Esophagus squamous epithelium (tissue), 5 donors: ENCODE measurements at regions not wholly inside any gene's neighbourhood (a gene's known extent, or its start where the extent isn't known, plus 50 kb on each side); places are given as distances from the start of the nearest gene placed in this dataset.

Experiments used
- DNase-seq: peaks from one replicate; lab custom pipeline; 2025; lab: John Stamatoyannopoulos, UW
- H3K27ac ChIP-seq, 4 donors: fragments of 200-600 bp; sonication (generic); one replicate each; pipeline ENCODE4 v1.5.1; 2016 to 2019; ENCODE audit warnings: mild to moderate bottlenecking in 1 of 4
- H3K27me3 ChIP-seq, 4 donors: fragments of 200-600 bp; sonication (generic); 1 replicate in 3 of 4; 2 replicates in 1 of 4; pipeline versions ENCODE4 v1.5.1 to v1.6.0; 2017 to 2021; ENCODE audit warnings: antibody characterized with exemption in 1 of 4
- H3K36me3 ChIP-seq, 3 donors: fragments of 200-600 bp; sonication (generic); one replicate each; pipeline ENCODE4 v1.5.1; 2016 to 2019
- H3K4me1 ChIP-seq, 3 donors: fragments of 200-600 bp; sonication (generic); one replicate each; pipeline ENCODE4 v1.5.1; 2017 to 2019
- H3K4me3 ChIP-seq, 4 donors: fragments of 200-600 bp; sonication (generic); 1 replicate in 3 of 4; 2 replicates in 1 of 4; pipeline ENCODE4 v1.5.1; 2016 to 2019; ENCODE audit warnings: mild to moderate bottlenecking in 2 of 4, moderate library complexity in 1 of 4
- H3K9me3 ChIP-seq, 3 donors: fragments of 200-600 bp; sonication (generic); one replicate each; pipeline ENCODE4 v1.5.1; 2016 to 2019
- CTCF ChIP-seq, 6 experiments: fragments of 450-650 bp in 4 of 6; fragments of 200-600 bp in 2 of 6; sonication (generic) in 2 of 6; IDR thresholded peaks; one replicate each; pipeline ENCODE4 v1.5.1; 2016 to 2019; ENCODE audit warnings: antibody characterized with exemption in 6 of 6, mild to moderate bottlenecking in 4 of 6, moderate library complexity in 4 of 6
- POLR2A ChIP-seq, 4 donors: fragments of 450-650 bp; IDR thresholded peaks; one replicate each; pipeline ENCODE4 v1.6.1; 2017; ENCODE audit warnings: antibody characterized with exemption in 4 of 4, mild to moderate bottlenecking in 4 of 4, moderate library complexity in 3 of 4
- WGBS, 2 donors: methylation state at CpG; one replicate each; pipeline ENCODE4 v1.1.5; 2018; 5-methylcytosine and 5-hydroxymethylcytosine counted together
- intact Hi-C: fragments of 100-400 bp; cut with DNase I; formaldehyde crosslinking; loops from one replicate; pipeline ENCODE4 v1.15.0; 2022
- donor health status: DM: yes; HTN: yes; CAD: no.

GRCh38 chr3:6706777-6707176 lies 154.1 kb upstream of the GRM7 start:
- no peak overlapping the region for H3K27ac ChIP-seq
- no peaks in the 10 kb centered on the region for H3K27me3 ChIP-seq
- DNase-seq, result no peak
- H3K9me3 ChIP-seq, result no peaks in the 10 kb centered on the region
- intact Hi-C loops, result no loop called here
- no peak for TF ChIP-seq CTCF (IDR thresholded peaks at IDR 0.05)
- TF ChIP-seq POLR2A (IDR thresholded peaks at IDR 0.05), result no peak
- H3K4me1 ChIP-seq, result no peaks in the 10 kb centered on the region
- no peak overlapping the region for H3K4me3 ChIP-seq
- no peaks in the 10 kb centered on the region for H3K36me3 ChIP-seq
- 25 to 46% methylated on average over 2 of the region's 2 CpGs for WGBS, 2 donors

- no peaks in the 10 kb centered on the region for H3K27me3 ChIP-seq
- no peak overlapping the region for H3K27ac ChIP-seq
- no peak overlapping the region for H3K4me3 ChIP-seq
- H3K36me3 ChIP-seq, result no peaks in the 10 kb centered on the region
- intact Hi-C loops, result no loop called here
- no peaks in the 10 kb centered on the region for H3K4me1 ChIP-seq
- 60 to 61% methylated on average over 6 of the region's 6 CpGs for WGBS, 2 donors
- no peak for DNase-seq
- no peak for TF ChIP-seq CTCF (IDR thresholded peaks at IDR 0.05)
- no peak for TF ChIP-seq POLR2A (IDR thresholded peaks at IDR 0.05)
- H3K9me3 ChIP-seq, result no peaks in the 10 kb centered on the region
These were observed 151.7 kb upstream of the GRM7 start for GRCh38 chr3:6709178-6709577.

- Histone ChIP-seq H3K4me3 (no peak overlapping the region), H3K27ac (no peak overlapping the region), H3K36me3 (no peaks in the 10 kb centered on the region), H3K27me3 (no peaks in the 10 kb centered on the region), H3K9me3 (no peaks in the 10 kb centered on the region), H3K4me1 (no peaks in the 10 kb centered on the region)
- 78 to 88% methylated on average over 3 of the region's 3 CpGs for WGBS, 2 donors
- TF ChIP-seq POLR2A (IDR thresholded peaks at IDR 0.05) (no peak), CTCF (IDR thresholded peaks at IDR 0.05) (no peak)
- intact Hi-C loops, result no loop called here
- DNase-seq, result no peak
These were observed 146.0 kb upstream of the GRM7 start for GRCh38 chr3:6714962-6715361.

GRCh38 chr3:6716420-6716819 lies 144.5 kb upstream of the GRM7 start:
- TF ChIP-seq CTCF (IDR thresholded peaks at IDR 0.05) (no peak), POLR2A (IDR thresholded peaks at IDR 0.05) (no peak)
- intact Hi-C loops, result no loop called here
- H3K9me3 ChIP-seq, result no peaks in the 10 kb centered on the region
- H3K4me1 ChIP-seq, result no peaks in the 10 kb centered on the region
- DNase-seq, result no peak
- H3K27me3 ChIP-seq, result no peaks in the 10 kb centered on the region
- no peaks in the 10 kb centered on the region for H3K36me3 ChIP-seq
- no peak overlapping the region for H3K27ac ChIP-seq
- H3K4me3 ChIP-seq, result no peak overlapping the region
- 36 to 95% methylated on average over 1 of the region's 1 CpG for WGBS, 2 donors

GRCh38 chr3:6717026-6717943 lies 143.6 kb upstream of the GRM7 start:
- Histone ChIP-seq H3K4me3 (no peak overlapping the region), H3K27me3 (no peaks in the 10 kb centered on the region), H3K27ac (no peak overlapping the region), H3K36me3 (no peaks in the 10 kb centered on the region), H3K9me3 (no peaks in the 10 kb centered on the region), H3K4me1 (no peaks in the 10 kb centered on the region)
- no peak for DNase-seq
- intact Hi-C loops, result no loop called here
- TF ChIP-seq CTCF (IDR thresholded peaks at IDR 0.05), result no peak
- WGBS, 2 donors, result 63 to 72% methylated on average over 6 of the region's 6 CpGs
